IMR-90 (cell line): ENCODE measurements at regions not wholly inside any gene's neighbourhood (a gene's known extent, or its start where the extent isn't known, plus 50 kb on each side); places are given as distances from the start of the nearest gene placed in this dataset.

Source experiments
- CTCF ChIP-seq: conservative IDR thresholded peaks from 2 replicates; pipeline ENCODE4 v1.5.1; 2012; ENCODE audit warnings: mild to moderate bottlenecking, low read depth, low read length, improper control_type of control experiment
- POLR2A ChIP-seq: IDR thresholded peaks from 2 replicates; pipeline ENCODE4 v1.6.1; 2012; ENCODE audit warnings: mild to moderate bottlenecking, low read depth, low read length
- USF2 ChIP-seq: fragments of 150-350 bp; IDR thresholded peaks from 2 replicates; pipeline ENCODE4 v1.6.1; 2017; ENCODE audit warnings: mild to moderate bottlenecking, antibody characterized with exemption, low read length, low read depth

- TF ChIP-seq CTCF (no peak), POLR2A (no peak), USF2 (no peak)
Observed at GRCh38 chr6:94177429-94177828, 758.1 kb upstream of the EPHA7 start.
